Stimulated activated CD8-positive, alpha-beta memory T cell treated with anti-CD3 and anti-CD28 coated beads, Interleukin-7, amount 100 ng/mL, for 48 hours (primary cell): ENCODE measurements at regions not wholly inside any gene's neighbourhood (a gene's known extent, or its start where the extent isn't known, plus 50 kb on each side); places are given as distances from the start of the nearest gene placed in this dataset.
"Not testable (repeated sequence)": the region's sequence is repeated elsewhere in the genome, so short reads cannot be mapped to it uniquely, and the experiment has no call there.

Source experiments
- DNase-seq, 2 donors: peaks; one replicate each; pipeline ENCODE4 v3.0.0-alpha.2; 2020; ENCODE audit warnings: low read depth in 1 of 2; ENCODE audit errors: extremely low read depth in 1 of 2

DNA sequence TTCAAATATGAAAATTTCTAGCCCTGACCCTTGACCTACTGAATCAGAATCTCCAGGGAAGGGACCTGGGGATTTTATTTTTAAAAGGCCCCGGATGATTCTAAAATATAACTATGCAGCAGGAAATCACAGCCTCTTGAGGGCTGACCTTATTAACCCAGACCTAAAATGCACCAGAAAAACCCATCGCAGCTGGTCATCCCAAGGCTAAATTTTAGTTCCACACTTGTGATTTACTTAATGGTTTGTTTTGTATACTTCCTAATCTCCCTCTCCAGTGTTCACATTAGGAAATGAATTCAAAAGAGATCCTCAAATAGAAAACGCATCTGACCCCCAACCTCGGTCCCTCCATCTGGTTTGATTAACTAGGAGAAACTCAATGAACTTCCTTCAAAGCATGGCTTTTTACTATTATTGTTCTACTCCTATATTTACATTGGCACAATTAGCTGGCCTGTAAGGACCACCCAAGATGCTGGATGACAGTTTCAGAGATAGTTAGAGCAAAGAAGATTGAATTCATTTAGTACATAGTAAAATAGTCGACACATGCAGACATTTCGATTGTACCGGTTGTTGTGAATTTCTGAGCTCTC, 147.8 kb upstream of the MED14 start:
- DNase-seq = no peak

DNA sequence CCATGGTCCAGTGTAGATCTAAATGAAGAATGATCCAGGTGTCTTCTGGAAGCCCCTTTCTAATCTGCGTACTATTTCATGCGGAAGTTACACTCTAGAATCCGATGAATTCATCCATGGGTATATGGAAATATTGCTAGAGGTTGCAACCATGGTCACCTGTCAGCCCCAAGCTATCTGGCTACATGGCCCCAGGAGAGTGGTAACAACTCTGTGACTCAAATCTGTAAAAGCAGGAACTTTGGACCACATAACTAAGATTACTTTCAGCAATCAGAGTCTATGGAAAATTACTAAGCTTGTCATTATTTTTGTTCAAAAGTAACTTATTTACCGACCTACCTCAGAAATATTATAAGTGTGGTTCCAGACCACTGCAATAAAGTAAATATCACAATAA, 150.6 kb upstream of the MED14 start:
- DNase-seq = no peak

DNA sequence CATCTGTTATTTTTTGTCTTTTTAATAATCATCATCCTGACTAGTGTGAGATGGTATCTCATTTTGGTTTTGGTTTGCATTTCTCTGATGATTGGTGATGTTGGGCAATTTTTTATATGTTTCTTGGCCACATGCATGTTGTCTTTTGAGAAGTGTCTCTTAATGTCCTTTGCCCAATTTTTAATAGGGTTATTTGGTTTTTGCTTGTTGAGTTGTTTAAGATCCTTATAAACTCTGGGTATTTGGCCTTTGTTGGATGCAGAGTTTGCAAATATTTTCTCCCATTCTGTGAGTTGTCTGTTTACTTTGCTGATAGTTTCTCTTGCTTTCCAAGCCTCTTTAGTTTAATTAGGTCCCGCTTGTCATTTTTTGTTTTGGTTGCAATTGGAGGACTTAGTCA, 152.1 kb upstream of the MED14 start:
- DNase-seq = no peak

DNA sequence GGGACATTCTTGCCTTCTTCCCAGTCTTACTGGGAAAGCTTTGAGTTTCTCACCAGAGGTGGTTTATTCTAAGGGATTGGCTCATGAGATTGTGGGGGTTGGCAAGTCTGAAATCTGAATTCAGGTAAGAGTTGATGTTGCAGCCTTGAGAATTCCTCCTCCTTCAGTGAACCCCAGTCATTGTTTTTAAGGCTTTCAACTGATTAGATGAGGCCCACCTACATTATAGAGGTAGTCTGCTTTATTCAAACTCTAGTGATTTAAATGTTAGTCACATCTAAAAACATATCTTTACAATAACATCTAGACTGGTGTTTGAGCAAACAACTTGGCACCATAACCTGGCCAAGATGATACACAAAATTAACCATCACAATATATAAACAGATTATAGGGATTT, 156.5 kb upstream of the MED14 start:
- no peak for DNase-seq

DNA sequence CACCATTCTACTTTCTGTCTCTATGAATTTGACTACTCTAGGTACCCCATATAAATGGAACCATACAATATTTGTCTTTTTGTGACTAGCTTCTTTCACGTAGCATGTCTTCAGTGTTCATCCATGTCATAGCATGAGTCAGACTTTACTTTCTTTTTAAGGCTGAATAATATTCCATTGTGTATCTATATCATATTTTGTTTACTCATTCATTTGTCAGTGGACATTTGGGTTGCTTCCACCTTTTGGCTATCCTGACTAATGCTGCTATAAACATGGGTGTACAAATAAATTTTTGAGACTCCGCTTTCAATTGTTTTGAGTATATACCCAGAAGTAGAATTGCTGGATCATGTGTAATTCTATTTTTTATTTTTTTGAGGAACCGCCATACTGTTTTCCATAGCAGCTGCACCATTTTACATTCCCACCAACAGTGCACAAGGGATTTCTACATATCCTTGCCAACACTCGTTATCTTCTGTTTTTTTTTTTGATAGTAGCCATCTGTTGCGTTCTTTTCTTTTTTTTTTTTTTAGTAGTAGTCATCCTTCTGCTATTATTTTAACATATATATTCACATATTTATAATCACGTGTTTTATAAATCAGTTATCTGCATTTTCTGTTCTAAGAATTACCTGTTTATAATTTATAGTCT, 158.0 kb upstream of the MED14 start:
- no peak for DNase-seq

DNA sequence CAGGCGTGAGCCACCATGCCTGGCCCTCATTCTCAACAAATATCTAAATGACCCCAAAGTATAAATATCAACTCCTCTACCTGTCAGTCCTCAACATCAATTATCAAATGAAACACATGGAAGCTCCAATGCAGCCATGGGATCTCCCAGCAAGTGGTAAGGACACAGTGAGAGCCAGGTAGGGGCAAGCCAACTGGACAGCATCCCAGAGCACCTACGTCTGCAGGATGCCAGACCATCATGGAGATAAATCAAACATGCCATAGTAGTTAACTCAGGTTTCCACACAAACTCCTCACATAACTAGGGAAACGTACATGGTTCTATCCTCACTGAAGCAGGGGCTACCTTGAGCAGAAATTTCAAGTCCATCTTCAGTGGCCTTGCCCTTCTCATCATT, 159.9 kb upstream of the MED14 start:
- no peak for DNase-seq

DNA sequence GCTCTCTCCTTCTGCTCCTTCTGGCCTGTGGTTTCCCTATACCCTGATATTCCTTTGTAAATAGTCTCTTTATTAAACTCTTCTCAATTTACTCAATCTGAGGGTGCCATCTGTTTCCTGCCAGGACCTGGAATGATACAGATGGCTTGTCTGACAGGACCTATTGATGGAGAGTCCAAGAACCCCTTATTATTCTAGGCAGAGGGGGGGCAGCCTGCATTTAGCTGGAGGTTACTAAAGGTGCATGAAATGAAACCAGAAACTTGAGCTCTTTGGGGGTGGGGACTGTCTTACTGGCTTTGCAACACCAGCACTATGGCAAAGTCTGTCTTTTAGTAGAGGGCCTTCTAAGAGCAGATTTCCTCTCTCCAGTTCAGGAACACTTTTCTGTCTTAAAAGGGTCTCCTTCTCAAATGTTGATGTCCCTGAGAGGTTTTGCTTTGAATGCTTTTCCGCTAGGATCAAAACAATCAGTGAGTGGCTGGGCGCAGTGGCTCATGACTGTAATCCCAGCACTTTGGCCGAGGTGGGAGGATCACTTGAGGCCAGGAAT, 162.5 kb upstream of the MED14 start:
- no peak for DNase-seq

DNA sequence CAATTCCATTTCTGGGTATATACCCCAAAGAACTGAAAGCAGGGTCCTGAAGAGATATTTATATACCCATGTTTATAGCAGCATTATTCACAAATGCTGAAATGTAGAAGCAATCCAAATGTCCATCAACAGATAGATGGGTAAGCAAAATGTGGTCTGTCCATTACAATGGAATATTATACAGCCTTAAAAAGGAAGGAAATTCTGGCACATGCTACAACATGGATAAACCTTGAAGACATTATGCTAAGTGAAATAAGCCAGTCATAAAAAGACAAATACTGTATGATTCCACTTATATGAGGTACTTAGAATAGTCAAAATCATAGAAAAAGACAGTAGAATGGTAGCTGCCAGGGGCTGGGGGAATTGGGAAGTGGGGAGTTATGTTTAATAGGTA, 169.4 kb upstream of the MED14 start:
- DNase-seq = not testable (repeated sequence)

DNA sequence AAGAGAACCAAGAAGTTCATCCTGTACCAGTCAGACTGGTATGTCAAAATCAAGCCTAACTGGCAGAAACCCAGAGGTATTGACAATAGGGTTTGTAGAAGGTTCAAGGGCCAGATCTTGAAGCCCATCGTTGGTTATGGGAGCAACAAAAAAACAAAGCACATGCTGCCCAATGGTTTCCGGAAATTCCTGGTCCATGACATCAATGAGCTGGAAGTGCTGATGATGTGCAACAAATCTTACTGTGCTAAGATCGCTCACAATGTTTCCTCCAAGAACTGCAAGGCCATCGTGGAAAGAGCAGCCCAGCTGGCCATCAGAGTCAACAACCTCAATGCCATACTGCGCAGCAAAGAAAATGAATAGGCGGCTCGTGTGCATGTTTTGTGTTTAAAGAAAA, 172.7 kb upstream of the MED14 start:
- DNase-seq = no peak

DNA sequence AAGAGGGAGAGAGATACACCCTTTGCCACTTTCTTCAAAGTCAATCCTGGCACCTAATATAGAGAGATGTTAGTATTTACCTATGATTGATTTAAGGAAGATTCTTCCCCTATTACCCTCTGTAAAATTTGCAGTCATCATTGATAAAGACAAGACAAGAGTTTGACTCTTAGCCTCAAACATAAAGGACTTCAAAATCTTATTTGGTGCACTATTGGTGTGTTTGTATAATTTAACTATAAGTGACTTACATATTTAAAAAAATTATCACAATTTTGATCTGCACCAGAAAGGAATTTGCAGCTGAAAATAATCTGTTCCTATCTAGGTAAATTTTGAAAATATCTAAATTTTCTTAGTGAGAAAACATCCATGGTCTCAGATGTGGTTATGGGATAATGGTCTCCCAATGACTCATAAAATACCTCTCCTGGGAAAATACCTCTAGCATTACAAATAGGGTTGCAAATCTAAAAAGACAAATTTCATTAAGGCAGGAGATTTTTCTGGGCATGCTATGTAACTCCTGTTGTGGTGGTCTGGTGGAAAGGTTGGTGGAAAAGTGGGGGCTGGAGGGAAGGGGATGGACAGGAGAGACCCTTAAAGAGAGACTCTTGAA, 173.6 kb upstream of the MED14 start:
- no peak for DNase-seq

DNA sequence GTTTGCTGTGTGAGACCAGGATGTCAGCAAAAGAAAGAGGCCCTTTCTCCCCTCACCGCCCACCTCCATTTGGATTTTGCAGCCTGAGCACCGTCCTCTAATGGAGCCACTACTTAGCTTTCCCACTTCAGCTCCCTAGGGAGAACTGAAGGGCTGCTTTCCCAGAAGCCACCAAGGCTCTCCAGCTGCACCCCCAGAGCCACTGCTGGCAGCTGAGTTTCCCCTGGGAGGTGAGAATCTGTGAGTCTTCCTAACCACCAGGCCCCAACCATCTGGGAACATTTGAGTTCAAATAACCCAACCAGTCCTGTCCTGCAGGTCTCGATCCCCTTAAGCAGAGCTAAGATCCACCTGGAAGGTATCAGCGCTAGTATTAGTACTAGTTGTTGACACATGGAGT, 173.1 kb upstream of the USP9X start:
- no peak for DNase-seq

DNA sequence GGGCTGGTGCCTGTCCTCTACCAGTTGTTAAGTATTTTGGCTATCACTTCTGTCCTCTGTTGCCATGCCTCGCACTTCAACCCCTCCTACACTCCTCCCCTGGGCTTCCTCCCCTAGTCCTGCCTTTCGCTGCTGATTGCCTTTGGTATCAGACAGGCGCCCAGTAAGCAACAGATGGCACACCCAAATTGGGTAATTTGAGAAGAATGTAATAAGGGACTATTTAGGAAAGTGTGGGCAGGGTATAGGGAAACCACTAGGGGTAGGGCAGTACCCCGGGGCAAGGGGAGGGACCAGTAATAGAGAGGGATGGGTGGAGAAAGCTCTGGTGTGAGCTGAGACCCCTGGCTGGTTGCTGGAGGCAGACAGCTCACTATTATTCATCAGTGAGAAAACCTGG, 172.7 kb upstream of the USP9X start:
- DNase-seq = no peak

DNA sequence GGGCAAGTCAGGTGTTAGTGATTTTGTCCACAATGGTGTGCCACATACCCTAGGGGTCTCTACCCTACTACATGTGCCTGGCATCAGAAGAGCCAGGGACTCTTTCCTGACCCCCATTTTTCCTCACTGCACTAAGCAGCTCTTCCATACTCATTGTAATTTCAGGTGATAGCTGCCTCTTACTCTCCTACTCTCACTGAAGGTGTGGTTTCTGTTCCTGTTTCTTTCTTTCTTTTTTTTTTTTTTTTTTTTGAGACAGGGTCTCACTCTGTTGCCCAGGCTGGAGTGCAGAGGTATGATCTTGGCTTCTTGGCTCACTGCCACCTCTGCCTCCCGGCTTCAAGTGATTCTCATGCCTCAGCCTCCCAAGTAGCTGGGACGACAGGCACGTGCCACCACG, 164.9 kb upstream of the USP9X start:
- no peak for DNase-seq

DNA sequence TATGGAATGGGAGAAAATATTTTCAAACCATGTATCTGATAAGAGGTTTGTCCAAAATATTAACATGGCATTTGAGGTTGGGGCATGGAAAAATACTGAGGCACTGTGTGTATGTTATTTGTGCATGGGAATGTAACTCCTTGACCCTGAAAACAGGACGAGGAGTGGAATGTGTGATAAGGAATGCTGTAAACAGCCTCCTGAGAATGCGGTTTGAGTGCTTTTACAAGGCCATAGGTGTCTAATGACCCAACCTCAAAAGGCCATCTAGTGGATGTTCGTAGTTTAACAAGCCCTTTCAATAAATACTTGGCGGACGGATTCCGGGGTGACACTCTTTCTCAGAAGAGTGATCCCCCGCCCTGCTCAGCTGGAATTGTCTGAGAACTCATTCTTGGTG, 162.9 kb upstream of the USP9X start:
- no peak for DNase-seq

DNA sequence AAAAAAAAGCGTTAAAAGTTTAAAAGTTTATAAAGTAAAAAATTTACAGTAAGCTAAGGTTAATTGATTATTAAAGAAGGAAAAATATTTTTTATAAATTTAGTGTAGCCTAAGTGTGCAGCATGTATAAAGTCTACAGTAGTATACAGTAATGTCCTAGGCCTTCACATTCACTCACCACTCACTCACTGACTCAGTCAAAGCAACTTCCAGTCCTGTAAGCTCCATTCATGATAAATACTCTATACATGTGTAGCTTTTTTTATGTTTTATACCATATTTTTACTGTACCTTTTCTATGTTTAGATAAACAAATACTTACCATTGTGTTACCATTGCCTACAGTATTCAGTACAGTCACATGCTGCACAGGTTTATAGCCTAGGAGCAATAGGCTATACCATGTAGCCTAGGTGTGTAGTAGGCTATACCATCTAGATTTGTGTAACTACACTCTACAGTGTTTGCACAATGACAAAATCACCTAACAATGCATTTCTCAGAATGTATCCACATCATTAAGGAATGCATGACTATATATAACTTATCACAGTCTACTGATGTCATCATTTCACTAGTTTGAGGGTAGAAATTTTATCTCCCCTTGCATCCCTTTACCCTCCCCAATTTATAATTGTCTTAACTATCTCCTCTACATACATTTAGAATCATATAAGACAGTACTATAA, 158.4 kb upstream of the USP9X start:
- not testable (repeated sequence) for DNase-seq

DNA sequence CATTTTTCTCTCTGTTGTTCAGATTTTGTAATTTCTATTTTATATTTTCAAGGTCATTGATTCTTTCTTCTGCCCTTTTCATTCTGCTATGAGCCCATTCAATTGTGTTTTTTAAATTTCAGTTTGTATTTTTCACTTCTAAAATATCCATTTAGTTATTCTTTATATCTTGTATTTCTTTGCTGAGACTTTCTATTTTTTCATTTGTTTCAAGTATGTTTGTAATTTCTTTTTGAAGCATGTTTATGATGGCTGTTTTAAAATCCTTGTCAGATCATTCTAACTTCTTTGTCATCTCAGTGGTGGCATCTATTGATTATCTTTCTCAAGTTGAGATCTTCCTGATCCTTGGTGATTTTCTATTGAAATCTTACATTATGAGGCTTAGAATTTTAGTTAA, 157.2 kb upstream of the USP9X start:
- no peak for DNase-seq

DNA sequence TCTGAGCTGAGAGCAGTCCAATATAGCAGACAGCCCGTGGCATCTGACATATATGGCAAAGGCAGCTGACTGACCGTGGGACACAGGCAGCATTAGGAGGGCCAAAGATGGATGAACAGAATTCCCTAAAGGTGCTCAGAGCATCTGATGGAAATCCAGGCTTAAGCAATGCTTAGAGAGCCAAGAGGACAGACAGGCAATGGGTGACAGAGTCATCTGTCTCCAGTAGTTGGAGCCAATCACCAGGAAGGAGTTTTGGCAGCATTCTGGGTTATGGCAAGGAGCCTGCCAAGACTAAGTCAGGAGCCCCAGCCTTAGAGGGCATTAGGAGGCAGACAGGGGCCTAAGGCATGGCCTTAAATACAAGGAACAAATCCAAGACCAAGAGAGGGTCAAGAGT, 153.3 kb upstream of the USP9X start:
- no peak for DNase-seq

DNA sequence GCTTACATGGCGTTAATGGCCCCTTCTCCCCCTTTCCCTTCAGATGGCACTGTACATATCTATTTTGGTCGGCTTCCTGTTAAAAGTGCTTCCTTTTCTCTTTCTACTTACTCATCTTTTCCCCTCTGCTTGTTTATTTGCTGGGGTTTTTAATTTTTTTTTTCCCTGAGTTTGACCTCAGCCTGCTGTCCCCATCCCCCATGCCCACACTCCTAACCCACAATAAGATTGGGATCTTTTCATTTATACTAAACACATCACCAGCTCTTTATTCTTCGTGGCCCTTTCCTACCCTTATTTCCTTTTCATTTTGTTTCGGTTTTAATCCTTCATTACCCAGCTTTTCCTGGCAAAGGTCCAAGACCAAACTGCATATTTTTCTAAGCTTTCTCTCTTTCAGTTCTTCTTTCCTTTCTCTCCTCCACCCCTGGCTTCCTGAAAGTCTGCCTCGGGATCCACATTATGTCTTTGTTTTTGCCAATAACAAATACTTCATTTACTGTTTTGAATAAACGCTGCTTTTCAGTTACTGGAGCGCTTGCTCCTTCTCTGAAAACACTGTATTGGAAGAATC, 152.0 kb upstream of the USP9X start:
- no peak for DNase-seq

DNA sequence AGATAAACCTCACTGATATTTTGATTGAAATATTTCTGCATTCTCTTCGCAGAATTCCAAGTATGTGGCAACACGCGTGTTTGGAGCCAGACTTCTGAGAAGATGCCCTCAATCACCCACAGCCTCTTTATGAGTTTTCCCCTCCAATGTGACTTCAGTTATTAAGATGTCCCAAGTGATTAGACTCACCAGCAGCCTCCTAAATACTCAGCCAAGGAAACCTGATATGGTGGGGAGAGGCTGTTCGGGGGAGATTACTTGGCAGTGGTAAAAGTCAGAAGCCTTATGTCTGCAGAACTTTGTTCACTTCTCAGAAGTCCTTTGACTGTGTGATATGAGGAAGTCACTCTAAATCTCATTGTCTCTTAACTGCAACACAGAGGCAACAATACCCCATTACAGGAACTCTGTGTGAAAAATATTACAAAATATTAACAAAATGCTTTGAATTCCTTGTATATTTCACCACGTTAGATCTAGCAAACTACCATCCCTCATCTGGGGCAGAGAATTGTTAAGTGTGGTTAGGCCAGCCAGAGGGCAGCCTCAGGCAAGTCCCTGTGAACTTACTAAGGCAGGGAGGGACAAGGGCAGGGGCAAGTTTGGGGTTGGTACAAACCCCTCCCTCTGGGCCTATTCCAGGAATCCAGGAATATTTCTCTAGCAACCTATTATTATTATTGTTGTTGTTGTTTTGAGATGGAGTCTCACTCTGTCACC, 151.4 kb upstream of the USP9X start:
- DNase-seq = no peak

DNA sequence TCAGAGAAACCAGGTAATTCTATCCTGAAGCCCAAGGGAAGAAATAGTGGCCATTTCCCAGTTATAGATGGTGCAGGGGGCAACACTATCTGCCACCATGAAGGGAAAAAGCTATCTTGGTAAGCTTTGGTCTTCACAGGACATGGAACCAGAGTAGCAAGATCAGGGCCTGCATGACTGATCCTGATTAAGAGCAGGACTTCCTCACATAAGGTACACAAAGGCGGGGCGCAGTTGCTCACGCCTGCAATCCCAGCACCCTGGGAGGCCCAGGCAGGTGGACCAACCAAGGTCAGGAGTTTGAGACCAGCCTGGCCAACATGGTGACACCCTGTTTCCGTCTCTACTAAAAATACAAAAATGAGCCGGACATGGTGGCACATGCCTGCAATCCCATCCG, 148.4 kb upstream of the USP9X start:
- no peak for DNase-seq

DNA sequence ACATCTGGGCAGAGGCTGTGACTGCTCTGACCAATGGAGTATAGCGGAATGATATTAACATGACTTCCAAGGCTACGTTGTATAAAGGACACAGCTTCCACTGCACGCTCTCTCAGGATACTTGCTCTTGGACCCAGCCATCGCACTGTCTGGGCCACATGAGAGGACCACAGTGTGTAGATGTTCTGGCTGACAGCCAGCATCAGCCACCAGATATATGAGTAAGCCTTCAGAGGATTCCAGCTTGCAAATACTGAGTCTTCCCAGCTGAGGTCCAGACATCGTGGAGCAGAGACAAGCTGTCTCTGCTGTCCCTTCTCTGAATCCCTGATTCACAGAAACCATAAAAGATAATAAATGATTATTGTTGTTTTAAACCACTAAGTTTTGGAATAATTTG, 146.8 kb upstream of the USP9X start:
- no peak for DNase-seq
